ENCODE measurements at regions not wholly inside any gene's neighbourhood (a gene's known extent, or its start where the extent isn't known, plus 50 kb on each side); places are given as distances from the start of the nearest gene placed in this dataset.

DNA sequence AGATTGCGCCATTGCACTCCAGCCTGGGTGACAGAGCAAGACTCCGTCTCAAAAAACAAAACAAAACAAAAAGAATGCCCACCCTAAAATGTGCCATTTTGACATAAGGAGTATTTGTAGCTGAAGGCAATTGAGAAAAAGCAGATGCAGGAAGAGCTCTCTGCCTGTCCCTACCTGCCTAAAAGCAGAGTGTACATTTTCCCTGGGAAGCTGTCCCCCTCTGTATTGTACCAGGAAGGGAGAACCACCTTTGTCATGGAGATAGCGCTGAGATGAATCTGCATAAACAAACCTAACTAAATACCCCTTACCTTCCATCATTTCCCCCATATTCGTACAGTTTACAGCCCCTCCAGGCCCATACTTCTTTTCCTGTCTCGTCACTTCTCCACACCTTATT lies 94.4 kb upstream of the SLC45A1 start:
- POLR2A ChIA-PET, result interaction anchor here (0.7 kb wide), 1 partner anchor 594 kb away, joined by 3 read pairs; the partner anchor contains the start of gene RERE
- ATAC-seq, result no peak
- Mint-ChIP-seq H3K4me1 (peaks cover 0 to 6% (median 2%) of the 10 kb centered on the region in 4 donors), H3K27ac (no peak overlapping the region), H3K27me3 (peaks cover 23 to 80% (median 38%) of the 10 kb centered on the region in 5 donors), H3K9me3 (peaks cover 0 to 16% (median 7%) of the 10 kb centered on the region in 9 donors), H3K36me3 (peaks cover 0 to 8% (median 0%) of the 10 kb centered on the region in 3 donors), H3K4me3 (no peak overlapping the region)
- DNase-seq, result no peak

- no peak overlapping the region for H3K27ac Mint-ChIP-seq
- no peak for ATAC-seq
- peaks cover 0 to 12% (median 7%) of the 10 kb centered on the region in 9 donors for H3K9me3 Mint-ChIP-seq
- no peak overlapping the region for H3K4me3 Mint-ChIP-seq
- H3K36me3 Mint-ChIP-seq, result peaks cover 0 to 8% (median 0%) of the 10 kb centered on the region in 3 donors
- DNase-seq, result no peak
- peaks cover under 1 to 7% (median 4%) of the 10 kb centered on the region in 4 donors for H3K4me1 Mint-ChIP-seq
- POLR2A ChIA-PET, result no interaction called here
- H3K27me3 Mint-ChIP-seq, result peaks cover 18 to 80% (median 33%) of the 10 kb centered on the region in 5 donors
These were observed 95.1 kb upstream of the SLC45A1 start for GRCh38 chr1:8222789-8223188.

- no peaks in the 10 kb centered on the region for H3K9me3 Mint-ChIP-seq
- no peaks in the 10 kb centered on the region for H3K36me3 Mint-ChIP-seq
- H3K27ac Mint-ChIP-seq, result no peak overlapping the region
- H3K4me3 Mint-ChIP-seq, result no peak overlapping the region
- POLR2A ChIA-PET, result no interaction called here
- peaks cover 21 to 82% (median 36%) of the 10 kb centered on the region in 5 donors for H3K27me3 Mint-ChIP-seq
- peaks cover 4 to 13% (median 12%) of the 10 kb centered on the region in 4 donors for H3K4me1 Mint-ChIP-seq
- no peak for ATAC-seq
- DNase-seq, result no peak
These were observed 98.4 kb upstream of the SLC45A1 start for GRCh38 chr1:8219530-8219929.

DNA sequence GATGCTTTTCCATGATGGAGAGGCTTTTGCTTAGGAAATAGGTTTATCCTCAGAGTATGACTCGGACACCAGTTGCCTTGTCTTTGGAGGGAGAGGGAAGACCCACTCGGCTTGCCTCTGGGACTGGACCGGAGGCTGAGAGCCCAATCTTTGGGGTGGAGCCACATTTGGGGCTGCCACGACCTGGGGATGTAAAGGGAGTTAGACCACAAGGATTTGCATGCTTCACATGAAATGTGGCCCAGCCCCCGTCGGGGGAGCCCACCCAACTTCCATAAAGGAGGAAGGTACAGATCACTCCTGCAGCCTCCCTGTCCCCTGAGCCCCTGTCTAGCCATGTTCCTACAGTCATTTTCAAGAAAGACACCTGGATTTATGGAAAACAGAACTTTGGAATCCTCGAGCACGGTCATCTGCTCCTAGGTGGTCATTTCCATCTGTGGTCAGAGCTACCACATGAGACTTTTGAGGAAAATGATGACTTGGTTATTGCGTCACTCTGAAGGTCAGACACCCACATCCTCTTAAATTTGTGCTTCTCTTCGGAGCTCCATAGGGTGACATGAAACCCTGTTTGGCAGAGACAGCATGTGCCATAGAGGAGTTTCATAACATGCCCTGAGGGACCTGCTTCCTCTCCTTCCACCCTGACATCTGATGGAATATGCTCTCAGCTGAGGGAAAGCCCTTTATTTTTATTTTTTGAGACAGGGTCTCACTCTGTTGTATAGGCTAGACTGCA lies 99.4 kb upstream of the SLC45A1 start:
- Mint-ChIP-seq H3K9me3 (no peaks in the 10 kb centered on the region), H3K4me3 (peak overlapping the region in 2 of 10 donors; percentile 14 to 36), H3K27me3 (peaks cover 19 to 78% (median 36%) of the 10 kb centered on the region in 5 donors), H3K4me1 (peaks cover 4 to 13% (median 12%) of the 10 kb centered on the region in 4 donors), H3K36me3 (no peaks in the 10 kb centered on the region), H3K27ac (no peak overlapping the region)
- ATAC-seq (no peak), DNase-seq (no peak)
- POLR2A ChIA-PET, result no interaction called here

DNA sequence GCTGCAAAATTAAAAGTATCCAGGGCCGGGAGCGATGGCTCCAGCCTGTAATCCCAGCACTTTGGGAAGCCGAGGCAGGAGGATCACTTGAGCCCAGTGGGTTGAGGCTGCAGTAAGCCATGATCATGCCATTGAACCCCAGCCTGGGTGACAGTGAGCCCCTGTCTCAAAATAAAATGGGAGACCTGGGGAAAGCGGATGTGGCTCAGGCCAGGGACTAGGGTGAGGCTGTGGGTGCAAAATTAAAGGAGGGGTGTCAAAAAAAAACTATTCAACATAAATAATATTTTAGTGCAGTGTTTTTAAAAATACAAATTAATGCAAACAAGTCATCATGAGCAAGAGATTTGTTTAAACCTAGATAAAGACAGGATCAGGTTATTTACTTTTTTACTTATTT lies 100.1 kb upstream of the SLC45A1 start:
- DNase-seq, result no peak
- H3K9me3 Mint-ChIP-seq, result no peaks in the 10 kb centered on the region

DNA sequence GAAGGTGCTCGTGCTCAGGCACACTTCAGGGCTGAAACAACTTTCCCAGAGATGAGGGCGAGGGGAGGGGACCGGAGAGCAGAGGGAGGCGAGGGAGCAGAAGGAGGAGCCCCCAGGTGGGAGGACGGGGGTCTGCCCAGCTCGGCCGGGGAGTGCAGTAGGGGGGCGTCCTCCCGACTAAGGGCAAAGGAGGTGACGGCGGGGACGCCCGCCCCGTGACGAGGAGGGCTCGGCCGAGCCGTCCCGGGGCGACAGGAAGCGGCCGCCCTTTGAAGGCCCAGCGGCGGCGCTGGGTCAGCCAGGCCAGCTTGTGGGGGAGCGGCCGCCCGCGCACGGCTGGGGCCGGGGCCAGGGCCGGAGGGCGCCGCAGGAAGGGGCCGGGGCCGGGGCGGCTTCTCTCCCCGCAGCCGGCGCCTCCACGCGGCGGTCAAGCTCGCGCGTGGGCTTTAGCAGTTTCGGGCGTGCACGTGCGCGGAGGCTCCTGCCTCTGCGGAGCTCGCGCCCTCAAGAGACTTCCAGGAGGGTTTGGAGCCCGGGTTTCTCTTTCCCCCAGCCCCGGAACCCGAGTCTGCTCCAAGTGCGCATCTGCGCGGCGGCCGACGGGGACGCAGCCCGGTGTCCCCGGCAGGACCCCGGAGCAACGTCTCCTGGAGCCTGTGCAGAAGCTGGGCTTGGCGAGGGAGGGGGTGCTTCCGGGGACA lies 100.8 kb upstream of the SLC45A1 start:
- Mint-ChIP-seq H3K36me3 (no peaks in the 10 kb centered on the region), H3K9me3 (no peaks in the 10 kb centered on the region), H3K4me3 (peak overlapping the region; percentile 58 to 85 (median 76)), H3K27me3 (peaks cover 18 to 82% (median 38%) of the 10 kb centered on the region in 5 donors), H3K4me1 (peaks cover 4 to 18% (median 14%) of the 10 kb centered on the region in 4 donors), H3K27ac (peak overlapping the region in 1 of 10 donors; percentile 65)
- POLR2A ChIA-PET, result interaction anchor here (0.6 kb wide), 1 partner anchor 186 kb away, joined by 3 read pairs; no protein-coding TSS in a partner anchor
- peak in 7 of 10 donors; percentile 3 to 30 (median 10) for DNase-seq
- ATAC-seq, result peak; percentile 41 to 52

More for the DNA sequence above, 100.1 kb upstream of the SLC45A1 start:
- peaks cover 14 to 78% (median 36%) of the 10 kb centered on the region in 5 donors for H3K27me3 Mint-ChIP-seq
- peaks cover 4 to 13% (median 12%) of the 10 kb centered on the region in 4 donors for H3K4me1 Mint-ChIP-seq
- ATAC-seq, result no peak
- H3K36me3 Mint-ChIP-seq, result no peaks in the 10 kb centered on the region
- no peak overlapping the region for H3K27ac Mint-ChIP-seq
- POLR2A ChIA-PET, result no interaction called here
- H3K4me3 Mint-ChIP-seq, result peak overlapping the region in 9 of 10 donors; percentile 36 to 85 (median 61)

- peaks cover 4 to 27% (median 20%) of the 10 kb centered on the region in 4 donors for H3K4me1 Mint-ChIP-seq
- ATAC-seq, result no peak
- H3K9me3 Mint-ChIP-seq, result no peaks in the 10 kb centered on the region
- no peak for DNase-seq
- no peaks in the 10 kb centered on the region for H3K36me3 Mint-ChIP-seq
- H3K27ac Mint-ChIP-seq, result no peak overlapping the region
- peak overlapping the region in 9 of 10 donors; percentile 19 to 85 (median 62) for H3K4me3 Mint-ChIP-seq
- H3K27me3 Mint-ChIP-seq, result peaks cover 21 to 88% (median 42%) of the 10 kb centered on the region in 5 donors
- POLR2A ChIA-PET, result no interaction called here
These were observed 101.9 kb upstream of the SLC45A1 start for GRCh38 chr1:8216005-8216404.

- no peaks in the 10 kb centered on the region for H3K9me3 Mint-ChIP-seq
- no peak for DNase-seq
- POLR2A ChIA-PET, result no interaction called here
- no peaks in the 10 kb centered on the region for H3K36me3 Mint-ChIP-seq
- no peak overlapping the region for H3K27ac Mint-ChIP-seq
- H3K4me1 Mint-ChIP-seq, result peaks cover 7 to 27% (median 20%) of the 10 kb centered on the region in 4 donors
- no peak overlapping the region for H3K4me3 Mint-ChIP-seq
- ATAC-seq, result no peak
- H3K27me3 Mint-ChIP-seq, result peaks cover 22 to 88% (median 41%) of the 10 kb centered on the region in 5 donors
These were observed 103.3 kb upstream of the SLC45A1 start for GRCh38 chr1:8214501-8215173.

GRCh38 chr1:8213676-8214075 lies 104.2 kb upstream of the SLC45A1 start:
- Mint-ChIP-seq H3K27me3 (peaks cover 22 to 83% (median 38%) of the 10 kb centered on the region in 5 donors), H3K4me3 (no peak overlapping the region), H3K36me3 (no peaks in the 10 kb centered on the region), H3K27ac (peak overlapping the region in 1 of 10 donors; percentile 62), H3K9me3 (no peaks in the 10 kb centered on the region), H3K4me1 (peaks cover 7 to 27% (median 18%) of the 10 kb centered on the region in 4 donors)
- DNase-seq (no peak), ATAC-seq (no peak)
- POLR2A ChIA-PET, result no interaction called here

- ATAC-seq (no peak), DNase-seq (no peak)
- H3K27me3 Mint-ChIP-seq, result peaks cover 22 to 78% (median 32%) of the 10 kb centered on the region in 5 donors
- peaks cover 7 to 27% (median 17%) of the 10 kb centered on the region in 4 donors for H3K4me1 Mint-ChIP-seq
- H3K9me3 Mint-ChIP-seq, result no peaks in the 10 kb centered on the region
- no peak overlapping the region for H3K4me3 Mint-ChIP-seq
- POLR2A ChIA-PET, result no interaction called here
- no peaks in the 10 kb centered on the region for H3K36me3 Mint-ChIP-seq
- peak overlapping the region in 2 of 10 donors; percentile 48 to 62 for H3K27ac Mint-ChIP-seq
These were observed 104.8 kb upstream of the SLC45A1 start for GRCh38 chr1:8213136-8213535.

DNA sequence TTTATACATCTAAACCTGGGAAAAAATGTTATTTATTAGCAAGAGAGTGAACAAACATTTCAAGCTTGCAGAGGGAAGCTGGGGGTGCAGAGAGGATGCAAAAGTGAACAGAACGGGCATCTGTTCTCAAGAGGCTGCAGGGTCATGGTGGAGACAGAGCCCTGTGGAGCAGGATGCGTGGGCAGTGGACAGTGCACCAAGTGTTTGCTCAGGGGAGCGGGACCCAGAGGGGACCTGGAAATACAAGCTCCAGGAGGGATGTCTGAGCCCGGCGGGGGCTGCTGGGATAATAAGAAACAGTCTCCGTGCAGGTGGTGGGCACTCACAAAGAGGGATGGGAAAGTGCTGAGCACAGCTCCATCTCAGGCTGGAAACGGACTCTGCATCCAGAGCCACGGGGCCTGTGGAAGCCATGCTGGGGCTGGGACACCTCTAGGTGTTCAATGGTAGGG lies 105.3 kb upstream of the SLC45A1 start:
- DNase-seq (no peak), ATAC-seq (no peak)
- Mint-ChIP-seq H3K27me3 (peaks cover 22 to 73% (median 27%) of the 10 kb centered on the region in 5 donors), H3K4me1 (peaks cover 5 to 24% (median 14%) of the 10 kb centered on the region in 4 donors), H3K4me3 (no peak overlapping the region), H3K9me3 (no peaks in the 10 kb centered on the region), H3K36me3 (no peaks in the 10 kb centered on the region), H3K27ac (no peak overlapping the region)
- POLR2A ChIA-PET, result interaction anchor here (0.6 kb wide), 1 partner anchor 62 kb away, joined by 3 read pairs; no protein-coding TSS in a partner anchor

- Mint-ChIP-seq H3K4me1 (peaks cover 5 to 19% (median 13%) of the 10 kb centered on the region in 4 donors), H3K27ac (no peak overlapping the region), H3K9me3 (no peaks in the 10 kb centered on the region), H3K4me3 (no peak overlapping the region), H3K36me3 (no peaks in the 10 kb centered on the region), H3K27me3 (peaks cover 22 to 67% (median 27%) of the 10 kb centered on the region in 5 donors)
- ATAC-seq (no peak), DNase-seq (no peak)
- POLR2A ChIA-PET, result interaction anchor here (0.6 kb wide), 1 partner anchor 61 kb away, joined by 3 read pairs; no protein-coding TSS in a partner anchor
These were observed 105.9 kb upstream of the SLC45A1 start for GRCh38 chr1:8211883-8212579.
